ENCODE measurements at regions not wholly inside any gene's neighbourhood (a gene's known extent, or its start where the extent isn't known, plus 50 kb on each side); places are given as distances from the start of the nearest gene placed in this dataset.

GRCh38 chr2:226447338-226448300 is 352.0 kb downstream of the IRS1 start:
- TF ChIP-seq CTCF (IDR thresholded peaks at IDR 0.05; ENCODE audit: insufficient read depth, low read length) (no peak), GABPA (IDR thresholded peaks at IDR 0.05; ENCODE audit: low read depth) (no peak), POLR2AphosphoS5 (IDR thresholded peaks at IDR 0.05; ENCODE audit: low read depth) (no peak)
